Natural killer cell treated with Interleukin-12 subunit alpha and Interleukin-12 subunit beta and Interleukin-15 and Interleukin-18, amount 100 ng/mL, for 72 hours (primary cell): ENCODE measurements at regions not wholly inside any gene's neighbourhood (a gene's known extent, or its start where the extent isn't known, plus 50 kb on each side); places are given as distances from the start of the nearest gene placed in this dataset.

Experiments
- ATAC-seq, 2 donors: fragments of 150-1000 bp; cut with Tn5 transposase in 1 of 2; sonication (Bioruptor Pico), chemical (Tn5 transposase) in 1 of 2; 2 replicates each; pipeline ENCODE4 v1.10.0; 2021
- DNase-seq: peaks from one replicate; pipeline ENCODE4 v3.0.0; 2022; ENCODE audit warnings: low spot score
- H3K27ac Mint-ChIP-seq, 2 donors: 1 replicate in 1 of 2; 2 replicates in 1 of 2; pipeline ENCODE4 v1.8.0; 2022; ENCODE audit warnings: mixed read lengths in 2 of 2, mild to moderate bottlenecking in 1 of 2, moderate library complexity in 1 of 2
- H3K27me3 Mint-ChIP-seq, 2 donors: 1 replicate in 1 of 2; 2 replicates in 1 of 2; pipeline ENCODE4 v1.8.0; 2022; ENCODE audit warnings: mixed read lengths in 2 of 2
- H3K36me3 Mint-ChIP-seq: one replicate; pipeline ENCODE4 v1.8.0; 2022; ENCODE audit warnings: mixed read lengths
- H3K4me1 Mint-ChIP-seq, 2 donors: 1 replicate in 1 of 2; 2 replicates in 1 of 2; pipeline ENCODE4 v1.8.0; 2022; ENCODE audit warnings: low read depth in 2 of 2, mixed read lengths in 2 of 2, mild to moderate bottlenecking in 1 of 2
- H3K4me3 Mint-ChIP-seq: one replicate; pipeline ENCODE4 v1.8.0; 2022; ENCODE audit warnings: mixed read lengths
- H3K9me3 Mint-ChIP-seq: 2 replicates; pipeline ENCODE4 v1.8.0; 2022; ENCODE audit warnings: mixed read lengths

GRCh38 chr10:8181496-8182157 lies 127.1 kb downstream of the GATA3 start:
- Mint-ChIP-seq H3K4me3 (no peak overlapping the region), H3K4me1 (peaks cover 23 to 31% of the 10 kb centered on the region in 2 donors), H3K9me3 (no peaks in the 10 kb centered on the region), H3K36me3 (no peaks in the 10 kb centered on the region), H3K27ac (peak overlapping the region; percentile 59 to 78), H3K27me3 (peaks cover 0 to 9% of the 10 kb centered on the region in 2 donors)
- ATAC-seq = no peak
- no peak for DNase-seq

DNA sequence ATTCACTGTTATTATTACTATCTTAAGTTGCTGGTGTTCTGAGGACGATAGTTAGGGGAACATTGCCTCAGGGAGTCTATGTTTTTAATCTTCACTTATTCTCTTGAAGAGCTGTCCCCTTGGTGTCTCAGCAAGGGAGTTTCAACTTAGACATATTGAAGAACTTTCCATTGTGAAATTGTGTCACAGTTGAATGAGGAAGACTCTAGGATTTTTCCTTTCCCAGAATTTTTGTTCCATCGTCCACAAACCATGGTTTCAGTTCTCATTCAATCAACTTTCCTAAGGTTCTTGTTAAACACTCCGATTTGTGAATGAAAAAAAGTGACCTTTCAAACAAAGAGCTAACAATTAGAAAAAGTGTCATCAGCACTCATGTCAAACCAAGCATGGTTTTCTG lies 128.3 kb downstream of the GATA3 start:
- H3K9me3 Mint-ChIP-seq = no peaks in the 10 kb centered on the region
- no peaks in the 10 kb centered on the region for H3K36me3 Mint-ChIP-seq
- peaks cover 23 to 31% of the 10 kb centered on the region in 2 donors for H3K4me1 Mint-ChIP-seq
- DNase-seq (no peak), ATAC-seq (no peak)
- H3K27ac Mint-ChIP-seq = peak overlapping the region; percentile 29 to 45
- H3K27me3 Mint-ChIP-seq = peaks cover under 1 to 7% of the 10 kb centered on the region in 2 donors
- H3K4me3 Mint-ChIP-seq = peak overlapping the region; percentile 56

DNA sequence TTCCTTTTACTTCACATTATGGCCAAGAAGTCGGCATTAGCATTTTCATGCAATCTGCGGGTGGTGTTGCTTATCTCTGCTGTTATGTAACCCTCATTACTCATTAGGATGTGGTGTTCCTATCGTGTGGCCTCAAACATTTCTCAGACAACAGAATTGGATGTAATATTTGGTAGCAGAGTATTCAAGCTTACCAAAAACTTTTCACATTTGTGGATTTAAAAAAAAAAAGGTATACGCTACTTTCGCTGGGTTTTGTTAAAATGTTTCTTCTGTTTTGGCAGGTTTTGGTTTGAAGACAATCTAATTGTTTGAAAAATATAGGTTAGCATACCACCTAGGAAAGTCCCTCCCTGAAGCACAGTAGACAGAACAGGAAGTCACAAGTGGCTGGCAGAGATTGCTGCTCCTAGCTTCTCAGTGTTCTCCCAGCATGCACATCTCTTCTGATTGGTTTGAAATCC lies 128.8 kb downstream of the GATA3 start:
- Mint-ChIP-seq H3K4me3 (peak overlapping the region; percentile 56), H3K4me1 (peaks cover 23 to 34% of the 10 kb centered on the region in 2 donors), H3K27ac (peak overlapping the region; percentile 29 to 45), H3K9me3 (no peaks in the 10 kb centered on the region), H3K27me3 (peaks cover 6 to 11% of the 10 kb centered on the region in 2 donors), H3K36me3 (no peaks in the 10 kb centered on the region)
- DNase-seq (peak; percentile 69), ATAC-seq (peak; percentile 87 to 92)

GRCh38 chr10:8187171-8187666 lies 132.7 kb downstream of the GATA3 start:
- no peak overlapping the region for H3K4me3 Mint-ChIP-seq
- peaks cover 6% of the 10 kb centered on the region for H3K36me3 Mint-ChIP-seq
- H3K27me3 Mint-ChIP-seq = peaks cover 15 to 19% of the 10 kb centered on the region in 2 donors
- no peaks in the 10 kb centered on the region for H3K9me3 Mint-ChIP-seq
- ATAC-seq = no peak
- no peak for DNase-seq
- H3K4me1 Mint-ChIP-seq = peaks cover 27 to 33% of the 10 kb centered on the region in 2 donors
- no peak overlapping the region for H3K27ac Mint-ChIP-seq

DNA sequence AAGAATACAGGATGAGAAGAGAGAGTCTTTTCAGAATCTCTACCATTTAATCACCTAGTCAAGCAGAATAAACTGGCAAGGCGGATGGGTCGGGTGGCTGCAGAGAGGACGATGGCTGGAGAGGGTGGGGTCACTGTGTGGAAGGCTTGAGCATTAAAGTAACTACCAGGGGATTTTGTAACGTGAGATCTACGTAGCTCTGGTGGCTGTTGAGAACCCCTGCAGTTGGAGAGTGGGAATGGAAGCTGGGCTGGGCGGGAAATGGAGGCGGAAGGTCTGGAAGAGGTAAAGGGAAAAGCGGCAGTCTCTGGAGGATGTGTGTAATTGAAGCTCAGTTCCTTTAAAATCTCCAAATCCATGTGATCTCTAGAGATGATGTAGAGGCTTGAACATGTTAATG lies 135.0 kb downstream of the GATA3 start:
- peaks cover 6% of the 10 kb centered on the region for H3K36me3 Mint-ChIP-seq
- no peak for ATAC-seq
- no peak for DNase-seq
- peaks cover 15 to 19% of the 10 kb centered on the region in 2 donors for H3K27me3 Mint-ChIP-seq
- H3K4me1 Mint-ChIP-seq = peaks cover 11 to 17% of the 10 kb centered on the region in 2 donors
- H3K4me3 Mint-ChIP-seq = no peak overlapping the region
- H3K27ac Mint-ChIP-seq = no peak overlapping the region
- no peaks in the 10 kb centered on the region for H3K9me3 Mint-ChIP-seq

- H3K36me3 Mint-ChIP-seq = peaks cover 6% of the 10 kb centered on the region
- DNase-seq (no peak), ATAC-seq (no peak)
- H3K27me3 Mint-ChIP-seq = peaks cover 17 to 19% of the 10 kb centered on the region in 2 donors
- no peak overlapping the region for H3K4me3 Mint-ChIP-seq
- H3K27ac Mint-ChIP-seq = no peak overlapping the region
- H3K9me3 Mint-ChIP-seq = no peaks in the 10 kb centered on the region
- peaks cover 11 to 17% of the 10 kb centered on the region in 2 donors for H3K4me1 Mint-ChIP-seq
Observed at GRCh38 chr10:8192301-8192700, 137.8 kb downstream of the GATA3 start.

- H3K4me1 Mint-ChIP-seq = peaks cover 11 to 12% of the 10 kb centered on the region in 2 donors
Observed at GRCh38 chr10:8193546-8193945, 139.1 kb downstream of the GATA3 start.

GRCh38 chr10:8194050-8194449 lies 139.6 kb downstream of the GATA3 start:
- Mint-ChIP-seq H3K36me3 (peaks cover 4% of the 10 kb centered on the region), H3K27me3 (peaks cover 8 to 10% of the 10 kb centered on the region in 2 donors), H3K4me3 (no peak overlapping the region), H3K9me3 (no peaks in the 10 kb centered on the region), H3K27ac (no peak overlapping the region), H3K4me1 (peaks cover 8 to 9% of the 10 kb centered on the region in 2 donors)
- ATAC-seq = no peak
- no peak for DNase-seq

More at GRCh38 chr10:8193546-8193945, 139.1 kb downstream of the GATA3 start:
- no peak for DNase-seq
- Mint-ChIP-seq H3K36me3 (peaks cover 6% of the 10 kb centered on the region), H3K4me3 (no peak overlapping the region), H3K27me3 (peaks cover 12% of the 10 kb centered on the region in 2 donors), H3K27ac (no peak overlapping the region), H3K9me3 (no peaks in the 10 kb centered on the region)
- no peak for ATAC-seq

GRCh38 chr10:8206882-8207281 lies 152.4 kb downstream of the GATA3 start:
- H3K9me3 Mint-ChIP-seq = peaks cover 2% of the 10 kb centered on the region
- H3K27me3 Mint-ChIP-seq = peaks cover 0 to 3% of the 10 kb centered on the region in 2 donors
- DNase-seq (no peak), ATAC-seq (no peak)
- H3K4me1 Mint-ChIP-seq = no peaks in the 10 kb centered on the region
- no peak overlapping the region for H3K4me3 Mint-ChIP-seq
- H3K36me3 Mint-ChIP-seq = no peaks in the 10 kb centered on the region
- H3K27ac Mint-ChIP-seq = no peak overlapping the region

DNA sequence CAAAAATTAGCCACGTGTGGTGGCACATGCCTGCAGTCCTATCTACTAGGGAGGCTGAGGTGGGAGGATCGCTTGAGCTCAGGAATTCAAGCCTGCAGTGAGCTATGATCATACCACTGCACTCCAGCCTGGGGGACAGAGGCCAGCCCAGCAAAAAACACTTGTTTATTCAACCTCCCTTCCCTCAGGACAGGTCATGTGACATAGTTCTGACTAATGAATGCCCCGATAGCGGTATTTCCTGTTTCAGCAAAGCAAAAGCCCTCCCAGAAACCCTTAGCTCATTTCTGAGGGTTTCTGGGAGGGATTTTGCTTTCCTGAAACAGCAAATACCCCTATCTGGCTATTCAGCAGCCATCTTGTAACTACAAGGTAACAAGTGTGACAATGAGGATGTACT lies 157.1 kb downstream of the GATA3 start:
- Mint-ChIP-seq H3K9me3 (peaks cover 5% of the 10 kb centered on the region), H3K4me1 (peaks cover 3 to 5% of the 10 kb centered on the region in 2 donors), H3K36me3 (no peaks in the 10 kb centered on the region), H3K27me3 (peaks cover 0 to 3% of the 10 kb centered on the region in 2 donors), H3K4me3 (no peak overlapping the region), H3K27ac (no peak overlapping the region)
- DNase-seq (no peak), ATAC-seq (no peak)

DNA sequence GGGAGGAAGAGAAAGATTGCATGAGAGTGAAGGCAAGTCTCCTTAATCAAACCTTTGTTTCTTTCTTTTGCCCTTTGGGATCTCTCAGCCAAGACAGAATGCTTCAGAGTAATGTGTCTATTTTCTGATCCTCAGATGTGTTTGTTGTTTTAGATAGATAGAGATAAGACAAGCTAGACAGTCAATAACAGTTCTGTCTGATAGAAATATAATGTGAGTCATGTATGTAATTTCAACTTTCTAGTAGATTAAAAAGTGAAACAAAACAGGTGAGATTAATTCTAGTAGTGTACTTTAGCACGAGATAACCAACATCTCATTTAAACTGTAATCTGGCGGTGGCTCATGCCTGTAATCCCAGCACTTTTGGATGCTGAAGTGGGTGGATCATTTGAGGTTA lies 159.2 kb downstream of the GATA3 start:
- Mint-ChIP-seq H3K4me3 (no peak overlapping the region), H3K9me3 (peaks cover 2% of the 10 kb centered on the region), H3K36me3 (no peaks in the 10 kb centered on the region), H3K4me1 (peaks cover 7 to 13% of the 10 kb centered on the region in 2 donors), H3K27me3 (peaks cover 0 to 3% of the 10 kb centered on the region in 2 donors), H3K27ac (no peak overlapping the region)
- DNase-seq = no peak
- ATAC-seq = no peak

DNA sequence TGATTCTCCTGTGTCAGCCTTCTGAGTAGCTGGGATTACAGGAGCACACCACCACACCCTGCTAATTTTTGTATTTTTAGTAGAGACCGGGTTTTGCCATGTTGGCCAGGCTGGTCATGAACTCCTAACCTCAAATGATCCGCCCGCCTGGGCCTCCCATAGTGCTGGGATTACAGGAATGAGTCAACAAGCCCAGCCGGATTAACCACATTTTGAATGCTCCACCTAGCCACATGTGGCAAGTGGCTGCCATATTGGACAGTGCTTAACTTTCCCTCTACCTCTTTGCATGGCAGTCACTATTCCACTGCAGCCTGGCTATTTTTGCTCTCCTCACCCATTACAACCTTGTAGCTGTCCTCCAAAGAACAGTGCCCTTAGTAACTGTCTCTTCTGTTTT lies 160.1 kb downstream of the GATA3 start:
- ATAC-seq = no peak
- H3K36me3 Mint-ChIP-seq = no peaks in the 10 kb centered on the region
- no peak overlapping the region for H3K27ac Mint-ChIP-seq

GRCh38 chr10:8216893-8217292 lies 162.4 kb downstream of the GATA3 start:
- H3K4me3 Mint-ChIP-seq = no peak overlapping the region
- no peak overlapping the region for H3K27ac Mint-ChIP-seq
- H3K9me3 Mint-ChIP-seq = peaks cover 2% of the 10 kb centered on the region

More for the DNA sequence above, 160.1 kb downstream of the GATA3 start:
- H3K27me3 Mint-ChIP-seq = no peaks in the 10 kb centered on the region
- H3K4me1 Mint-ChIP-seq = peaks cover 7 to 13% of the 10 kb centered on the region in 2 donors
- DNase-seq = no peak
- peaks cover 2% of the 10 kb centered on the region for H3K9me3 Mint-ChIP-seq
- H3K4me3 Mint-ChIP-seq = no peak overlapping the region

DNA sequence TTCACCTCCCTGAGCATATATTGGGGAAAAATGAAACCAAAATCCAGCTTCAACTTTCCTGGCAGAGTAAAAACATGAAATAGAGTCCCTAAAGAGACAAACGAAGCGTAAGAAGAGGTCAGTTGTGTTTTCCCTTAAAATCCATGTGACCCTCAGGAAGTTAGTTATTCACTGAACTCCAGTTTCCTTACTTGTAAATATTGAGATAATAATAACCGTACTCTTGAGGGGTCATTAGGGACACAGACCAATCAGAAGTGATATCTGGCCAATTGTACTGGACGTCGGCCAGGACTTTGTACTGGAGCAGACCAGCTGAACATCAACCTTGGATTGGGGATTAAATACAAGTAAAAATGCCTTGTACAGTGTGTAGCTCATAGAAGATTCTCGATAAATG lies 167.0 kb downstream of the GATA3 start:
- H3K4me1 Mint-ChIP-seq = peaks cover 6 to 10% of the 10 kb centered on the region in 2 donors
- no peaks in the 10 kb centered on the region for H3K9me3 Mint-ChIP-seq
- no peaks in the 10 kb centered on the region for H3K36me3 Mint-ChIP-seq
- H3K4me3 Mint-ChIP-seq = no peak overlapping the region
- H3K27ac Mint-ChIP-seq = no peak overlapping the region
- DNase-seq (no peak), ATAC-seq (no peak)
- H3K27me3 Mint-ChIP-seq = peaks cover 0 to 4% of the 10 kb centered on the region in 2 donors

More at GRCh38 chr10:8216893-8217292, 162.4 kb downstream of the GATA3 start:
- ATAC-seq (no peak), DNase-seq (no peak)
- Mint-ChIP-seq H3K4me1 (peaks cover 8 to 13% of the 10 kb centered on the region in 2 donors), H3K36me3 (no peaks in the 10 kb centered on the region), H3K27me3 (no peaks in the 10 kb centered on the region)
